ENCODE measurements at regions not wholly inside any gene's neighbourhood (a gene's known extent, or its start where the extent isn't known, plus 50 kb on each side); places are given as distances from the start of the nearest gene placed in this dataset.

GRCh38 chr5:114839360-114839759 is 330.3 kb downstream of the TRIM36 start:
- no peak for ATAC-seq
- Histone ChIP-seq H3K79me2 (ENCODE audit: control insufficient read depth, insufficient read depth, low read length) (no peaks in the 10 kb centered on the region), H3K27ac (ENCODE audit: control insufficient read depth, insufficient read depth) (no peak overlapping the region), H4K20me1 (ENCODE audit: control insufficient read depth, insufficient read depth) (no peaks in the 10 kb centered on the region), H3K9ac (ENCODE audit: control insufficient read depth, insufficient read depth, low read length) (no peak overlapping the region), H3K4me2 (ENCODE audit: control insufficient read depth, insufficient read depth) (no peak overlapping the region), H3K4me3 (no peak overlapping the region), H3K36me3 (ENCODE audit: control insufficient read depth in 2 of 2, insufficient read depth in 2 of 2, low read length in 1 of 2) (no peaks in the 10 kb centered on the region), H3K4me1 (ENCODE audit: control insufficient read depth, insufficient read depth, low read length) (no peaks in the 10 kb centered on the region), H3K27me3 (replicated peaks in 1 of 2; ENCODE audit: control insufficient read depth in 2 of 2, insufficient read depth in 2 of 2, low read length in 1 of 2) (no peaks in the 10 kb centered on the region), H3K9me3 (replicated peaks; ENCODE audit: control insufficient read depth, insufficient read depth, low read length) (no peaks in the 10 kb centered on the region), H2AFZ (ENCODE audit: control insufficient read depth, low read depth, low read length) (no peak overlapping the region)
- POLR2A ChIA-PET: no interaction called here
- SMC1A ChIA-PET (ENCODE audit: uncharacterized antibody, unreplicated experiment): no interaction called here
- intact Hi-C loops (cut with micrococcal nuclease; ENCODE audit: unreplicated experiment) (no loop called here), in situ Hi-C loops (cut with MboI) (no loop called here)
- BruUV-seq (replicated peaks): no TSS peak
- RAD21 ChIA-PET (ENCODE audit: unreplicated experiment): no interaction called here
- DNase-seq (ENCODE audit: low read depth, low spot score): no peak
- no peak for TF ChIP-seq NFXL1 (IDR thresholded peaks at IDR 0.05; ENCODE audit: borderline replicate concordance)
- TF ChIP-seq PAX5 (IDR thresholded peaks at IDR 0.05; ENCODE audit: borderline replicate concordance, low read depth, low read length): no peak
- no peak for TF ChIP-seq SUZ12 (IDR thresholded peaks at IDR 0.05; ENCODE audit: unreplicated experiment)
- TF ChIP-seq MLLT1 (IDR thresholded peaks at IDR 0.05): no peak
- TF ChIP-seq ZNF384 (IDR thresholded peaks at IDR 0.05; ENCODE audit: borderline replicate concordance, low read depth, low read length): no peak
- no peak for TF ChIP-seq RUNX3 (IDR thresholded peaks at IDR 0.05; ENCODE audit: low read length)
- TF ChIP-seq USF2 (IDR thresholded peaks at IDR 0.05; ENCODE audit: borderline replicate concordance, low read depth, low read length): no peak
- TF ChIP-seq SMAD5 (IDR thresholded peaks at IDR 0.05; ENCODE audit: low read depth): no peak
- no peak for TF ChIP-seq ZBTB11 (CRISPR knock-in tag; IDR thresholded peaks at IDR 0.05)
- TF ChIP-seq ZBTB4 (CRISPR knock-in tag; IDR thresholded peaks at IDR 0.05): no peak
- no peak for TF ChIP-seq RCOR1 (conservative IDR thresholded peaks at IDR 0.05; ENCODE audit: low read depth, low read length)
- TF ChIP-seq ZNF217 (IDR thresholded peaks at IDR 0.05): no peak
- no peak for FAIRE-seq
- CTCF ChIA-PET: no interaction called here
- 32% methylated on average over 5 of the region's 5 CpGs for WGBS (ENCODE audit: insufficient coverage, insufficient replicate concordance, low lambda C conversion rate, missing lambda C conversion rate)
